ENCODE measurements at regions not wholly inside any gene's neighbourhood (a gene's known extent, or its start where the extent isn't known, plus 50 kb on each side); places are given as distances from the start of the nearest gene placed in this dataset.

GRCh38 chr6:100996409-100996808 lies 115.3 kb upstream of the ASCC3 start:
- CTCF ChIA-PET, result no interaction called here
- H3K36me3 ChIP-seq (ENCODE audit: control insufficient read depth in 2 of 2, insufficient read depth in 1 of 2, low read length in 2 of 2), result no peaks in the 10 kb centered on the region
- H3K27ac ChIP-seq (ENCODE audit: extremely low read depth, low read depth, low read length), result no peak overlapping the region
- no peaks in the 10 kb centered on the region for H3K4me1 ChIP-seq (ENCODE audit: control insufficient read depth, insufficient read depth, low read length)
- H3K4me3 ChIP-seq (ENCODE audit: low read depth, low read length), result no peak overlapping the region
- no peaks in the 10 kb centered on the region for H3K9me3 ChIP-seq (ENCODE audit: control insufficient read depth, insufficient read depth, low read depth, low read length)
- TF ChIP-seq, protein P1, sequence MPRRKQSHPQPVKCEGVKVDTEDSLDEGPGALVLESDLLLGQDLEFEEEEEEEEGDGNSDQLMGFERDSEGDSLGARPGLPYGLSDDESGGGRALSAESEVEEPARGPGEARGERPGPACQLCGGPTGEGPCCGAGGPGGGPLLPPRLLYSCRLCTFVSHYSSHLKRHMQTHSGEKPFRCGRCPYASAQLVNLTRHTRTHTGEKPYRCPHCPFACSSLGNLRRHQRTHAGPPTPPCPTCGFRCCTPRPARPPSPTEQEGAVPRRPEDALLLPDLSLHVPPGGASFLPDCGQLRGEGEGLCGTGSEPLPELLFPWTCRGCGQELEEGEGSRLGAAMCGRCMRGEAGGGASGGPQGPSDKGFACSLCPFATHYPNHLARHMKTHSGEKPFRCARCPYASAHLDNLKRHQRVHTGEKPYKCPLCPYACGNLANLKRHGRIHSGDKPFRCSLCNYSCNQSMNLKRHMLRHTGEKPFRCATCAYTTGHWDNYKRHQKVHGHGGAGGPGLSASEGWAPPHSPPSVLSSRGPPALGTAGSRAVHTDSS (tag by site-specific recombination; IDR thresholded peaks at IDR 0.05), result no peak
- TF ChIP-seq ZNF155 (tag by site-specific recombination; IDR thresholded peaks at IDR 0.05) (no peak), ZNF843 (tag by site-specific recombination; IDR thresholded peaks at IDR 0.05) (no peak), ZNF24 (tag by site-specific recombination; IDR thresholded peaks at IDR 0.05) (no peak), ZNF132 (tag by site-specific recombination; IDR thresholded peaks at IDR 0.05; ENCODE audit: borderline replicate concordance) (no peak), ZNF274 (IDR thresholded peaks at IDR 0.05; ENCODE audit: low read length) (no peak), ZNF274 (tag by site-specific recombination; IDR thresholded peaks at IDR 0.05; ENCODE audit: borderline replicate concordance) (no peak), SALL2 (tag by site-specific recombination; IDR thresholded peaks at IDR 0.05; ENCODE audit: borderline replicate concordance) (no peak), ZFP37 (tag by site-specific recombination; IDR thresholded peaks at IDR 0.05) (no peak), ZNF37A (tag by site-specific recombination; IDR thresholded peaks at IDR 0.05) (no peak), ZNF571 (tag by site-specific recombination; IDR thresholded peaks at IDR 0.05) (no peak), ZNF792 (tag by site-specific recombination; IDR thresholded peaks at IDR 0.05) (no peak), FEZF1 (tag by site-specific recombination; IDR thresholded peaks at IDR 0.05) (no peak), ZEB2 (tag by site-specific recombination; IDR thresholded peaks at IDR 0.05) (no peak), BCL11B (tag by site-specific recombination; IDR thresholded peaks at IDR 0.05; ENCODE audit: low read depth) (no peak), ZNF561 (tag by site-specific recombination; IDR thresholded peaks at IDR 0.05; ENCODE audit: borderline replicate concordance) (no peak), TCF7L2 (IDR thresholded peaks at IDR 0.05; ENCODE audit: borderline replicate concordance, low read depth, low read length) (no peak)
- TF ChIP-seq, protein P2, sequence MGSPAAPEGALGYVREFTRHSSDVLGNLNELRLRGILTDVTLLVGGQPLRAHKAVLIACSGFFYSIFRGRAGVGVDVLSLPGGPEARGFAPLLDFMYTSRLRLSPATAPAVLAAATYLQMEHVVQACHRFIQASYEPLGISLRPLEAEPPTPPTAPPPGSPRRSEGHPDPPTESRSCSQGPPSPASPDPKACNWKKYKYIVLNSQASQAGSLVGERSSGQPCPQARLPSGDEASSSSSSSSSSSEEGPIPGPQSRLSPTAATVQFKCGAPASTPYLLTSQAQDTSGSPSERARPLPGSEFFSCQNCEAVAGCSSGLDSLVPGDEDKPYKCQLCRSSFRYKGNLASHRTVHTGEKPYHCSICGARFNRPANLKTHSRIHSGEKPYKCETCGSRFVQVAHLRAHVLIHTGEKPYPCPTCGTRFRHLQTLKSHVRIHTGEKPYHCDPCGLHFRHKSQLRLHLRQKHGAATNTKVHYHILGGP (tag by site-specific recombination; IDR thresholded peaks at IDR 0.05), result no peak
- TF ChIP-seq, protein P3, sequence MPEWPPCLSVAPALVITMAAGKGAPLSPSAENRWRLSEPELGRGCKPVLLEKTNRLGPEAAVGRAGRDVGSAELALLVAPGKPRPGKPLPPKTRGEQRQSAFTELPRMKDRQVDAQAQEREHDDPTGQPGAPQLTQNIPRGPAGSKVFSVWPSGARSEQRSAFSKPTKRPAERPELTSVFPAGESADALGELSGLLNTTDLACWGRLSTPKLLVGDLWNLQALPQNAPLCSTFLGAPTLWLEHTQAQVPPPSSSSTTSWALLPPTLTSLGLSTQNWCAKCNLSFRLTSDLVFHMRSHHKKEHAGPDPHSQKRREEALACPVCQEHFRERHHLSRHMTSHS (tag by site-specific recombination; IDR thresholded peaks at IDR 0.05), result no peak
- TF ChIP-seq, protein P4, sequence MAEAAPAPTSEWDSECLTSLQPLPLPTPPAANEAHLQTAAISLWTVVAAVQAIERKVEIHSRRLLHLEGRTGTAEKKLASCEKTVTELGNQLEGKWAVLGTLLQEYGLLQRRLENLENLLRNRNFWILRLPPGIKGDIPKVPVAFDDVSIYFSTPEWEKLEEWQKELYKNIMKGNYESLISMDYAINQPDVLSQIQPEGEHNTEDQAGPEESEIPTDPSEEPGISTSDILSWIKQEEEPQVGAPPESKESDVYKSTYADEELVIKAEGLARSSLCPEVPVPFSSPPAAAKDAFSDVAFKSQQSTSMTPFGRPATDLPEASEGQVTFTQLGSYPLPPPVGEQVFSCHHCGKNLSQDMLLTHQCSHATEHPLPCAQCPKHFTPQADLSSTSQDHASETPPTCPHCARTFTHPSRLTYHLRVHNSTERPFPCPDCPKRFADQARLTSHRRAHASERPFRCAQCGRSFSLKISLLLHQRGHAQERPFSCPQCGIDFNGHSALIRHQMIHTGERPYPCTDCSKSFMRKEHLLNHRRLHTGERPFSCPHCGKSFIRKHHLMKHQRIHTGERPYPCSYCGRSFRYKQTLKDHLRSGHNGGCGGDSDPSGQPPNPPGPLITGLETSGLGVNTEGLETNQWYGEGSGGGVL (tag by site-specific recombination; IDR thresholded peaks at IDR 0.05), result no peak
- TF ChIP-seq, protein P5, sequence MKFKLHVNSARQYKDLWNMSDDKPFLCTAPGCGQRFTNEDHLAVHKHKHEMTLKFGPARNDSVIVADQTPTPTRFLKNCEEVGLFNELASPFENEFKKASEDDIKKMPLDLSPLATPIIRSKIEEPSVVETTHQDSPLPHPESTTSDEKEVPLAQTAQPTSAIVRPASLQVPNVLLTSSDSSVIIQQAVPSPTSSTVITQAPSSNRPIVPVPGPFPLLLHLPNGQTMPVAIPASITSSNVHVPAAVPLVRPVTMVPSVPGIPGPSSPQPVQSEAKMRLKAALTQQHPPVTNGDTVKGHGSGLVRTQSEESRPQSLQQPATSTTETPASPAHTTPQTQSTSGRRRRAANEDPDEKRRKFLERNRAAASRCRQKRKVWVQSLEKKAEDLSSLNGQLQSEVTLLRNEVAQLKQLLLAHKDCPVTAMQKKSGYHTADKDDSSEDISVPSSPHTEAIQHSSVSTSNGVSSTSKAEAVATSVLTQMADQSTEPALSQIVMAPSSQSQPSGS (tag by site-specific recombination; IDR thresholded peaks at IDR 0.05; ENCODE audit: low read depth), result no peak
- POLR2A ChIA-PET, result no interaction called here
